PC-3 (cell line): ENCODE measurements at regions not wholly inside any gene's neighbourhood (a gene's known extent, or its start where the extent isn't known, plus 50 kb on each side); places are given as distances from the start of the nearest gene placed in this dataset.

Experiments
- ATAC-seq: fragments of 200-7000 bp; cut with Tn5 transposase; 2 replicates; pipeline ENCODE4 v1.9.1; 2020; ENCODE audit warnings: mild to moderate bottlenecking, moderate library complexity
- BruUV-seq: library from RNA; stranded (reverse); fragments of 400-500 nt; replicated peaks from 2 replicates; lab custom pipeline; 2021; lab: Mats Ljungman, UMichigan
- CTCF ChIA-PET: fragments of 300-600 bp; sonication (Branson Sonifier 250); formaldehyde crosslinking; loops from one replicate; lab custom pipeline; 2022; ENCODE audit warnings: antibody characterized with exemption; lab: Charles Lee
- POLR2A ChIA-PET: fragments of 300-600 bp; sonication (Branson Sonifier 250); formaldehyde crosslinking; loops from one replicate; lab custom pipeline; 2022; ENCODE audit warnings: antibody characterized with exemption; ENCODE audit not compliant: unreplicated experiment; lab: Charles Lee
- DNase-seq: peaks from one replicate; pipeline ENCODE4 v3.0.0-alpha.2; 2015
- H2AFZ ChIP-seq: fragments of 300-600 bp; sonication (generic); 2 replicates; pipeline ENCODE4 v1.6.0; 2016; ENCODE audit warnings: antibody characterized with exemption, low read length
- H3F3A ChIP-seq: fragments of 300-600 bp; sonication (generic); one replicate; pipeline ENCODE4 v1.6.0; 2017; ENCODE audit warnings: antibody characterized with exemption, low read length, control low read depth, mild to moderate bottlenecking; ENCODE audit not compliant: unreplicated experiment
- H3K27ac ChIP-seq: fragments of 300-600 bp; sonication (generic); 2 replicates; pipeline ENCODE4 v1.5.1; 2016; ENCODE audit warnings: mild to moderate bottlenecking, low read length
- H3K27me3 ChIP-seq: fragments of 300-600 bp; sonication (generic); 2 replicates; pipeline ENCODE4 v1.6.1; 2016; ENCODE audit warnings: low read length, mixed read lengths
- H3K36me3 ChIP-seq: fragments of 300-600 bp; sonication (generic); 2 replicates; pipeline ENCODE4 v1.6.1; 2016; ENCODE audit warnings: low read depth, mixed run types, low read length, mixed read lengths
- H3K4me1 ChIP-seq: fragments of 300-600 bp; sonication (generic); 2 replicates; pipeline ENCODE4 v1.5.1; 2016; ENCODE audit warnings: low read length; ENCODE audit not compliant: insufficient read depth
- H3K4me2 ChIP-seq: fragments of 300-600 bp; sonication (generic); 2 replicates; pipeline ENCODE4 v1.6.0; 2016; ENCODE audit warnings: low read length
- H3K4me3 ChIP-seq: fragments of 300-600 bp; sonication (generic); 2 replicates; pipeline ENCODE4 v1.5.1; 2016; ENCODE audit warnings: mild to moderate bottlenecking, low read length, mixed read lengths
- H3K79me2 ChIP-seq: fragments of 300-600 bp; sonication (generic); 2 replicates; pipeline ENCODE4 v1.6.1; 2017; ENCODE audit warnings: low read length, mixed read lengths
- H3K9ac ChIP-seq: fragments of 300-600 bp; sonication (generic); 2 replicates; pipeline ENCODE4 v1.6.0; 2016; ENCODE audit warnings: mild to moderate bottlenecking, low read length
- H3K9me2 ChIP-seq: fragments of 300-600 bp; sonication (generic); replicated peaks from 2 replicates; pipeline ENCODE4 v1.6.1; 2016; ENCODE audit warnings: mixed run types, low read length, mixed read lengths
- H3K9me3 ChIP-seq: fragments of 300-600 bp; sonication (generic); 2 replicates; pipeline ENCODE4 v1.6.1; 2016; ENCODE audit warnings: low read length, mixed read lengths
- H4K20me1 ChIP-seq: fragments of 300-600 bp; sonication (generic); 2 replicates; pipeline ENCODE4 v1.6.1; 2016; ENCODE audit warnings: low read length, mixed read lengths
- EZH2 ChIP-seq: fragments of 300-600 bp; sonication (generic); IDR thresholded peaks from one replicate; pipeline ENCODE4 v1.6.1; 2017; ENCODE audit warnings: antibody characterized with exemption, mild to moderate bottlenecking, low read length; ENCODE audit not compliant: unreplicated experiment
- EZH2phosphoT487 ChIP-seq: fragments of 300-600 bp; sonication (generic); IDR thresholded peaks from 2 replicates; pipeline ENCODE4 v1.6.1; 2018; ENCODE audit warnings: mild to moderate bottlenecking, antibody characterized with exemption, low read length, borderline replicate concordance
- intact Hi-C: fragments of 100-400 bp; cut with micrococcal nuclease; formaldehyde crosslinking; loops from 2 replicates; pipeline ENCODE4 v1.9.0; 2023
- TF ChIP-seq, protein P1 (sequence below): fragments of 300-600 bp; sonication (generic); conservative IDR thresholded peaks from 2 replicates; pipeline ENCODE4 v1.5.1; 2017; ENCODE audit warnings: antibody characterized with exemption, low read depth, mild to moderate bottlenecking, low read length

DNA sequence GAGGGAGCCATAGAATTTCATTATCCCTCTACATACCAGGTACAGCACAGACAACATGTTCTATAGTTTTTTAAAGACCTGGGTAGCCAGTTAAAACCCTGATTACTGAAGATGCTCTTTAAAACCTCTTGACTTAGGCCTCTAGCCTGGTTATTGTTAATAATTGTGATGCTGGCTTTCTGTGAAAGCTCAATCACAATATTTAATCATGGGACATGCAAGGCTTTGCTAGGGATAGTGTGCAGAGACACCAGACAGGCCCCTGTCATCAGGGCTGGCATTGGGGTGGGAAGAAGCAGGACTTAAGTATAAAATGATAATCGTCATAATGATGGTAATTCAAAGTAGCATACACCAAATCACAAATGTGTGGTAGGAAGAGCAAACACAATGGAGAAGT is 274.4 kb downstream of the PTBP2 start:
- no peak overlapping the region for H2AFZ ChIP-seq
- no TSS peak for BruUV-seq
- ChIA-PET CTCF (no interaction called here), POLR2A (no interaction called here)
- H3K4me3 ChIP-seq: no peak overlapping the region
- no peaks in the 10 kb centered on the region for H3K9me2 ChIP-seq
- H3K27me3 ChIP-seq: no peaks in the 10 kb centered on the region
- no peak overlapping the region for H3K9ac ChIP-seq
- TF ChIP-seq EZH2phosphoT487: no peak
- TF ChIP-seq, protein P1, sequence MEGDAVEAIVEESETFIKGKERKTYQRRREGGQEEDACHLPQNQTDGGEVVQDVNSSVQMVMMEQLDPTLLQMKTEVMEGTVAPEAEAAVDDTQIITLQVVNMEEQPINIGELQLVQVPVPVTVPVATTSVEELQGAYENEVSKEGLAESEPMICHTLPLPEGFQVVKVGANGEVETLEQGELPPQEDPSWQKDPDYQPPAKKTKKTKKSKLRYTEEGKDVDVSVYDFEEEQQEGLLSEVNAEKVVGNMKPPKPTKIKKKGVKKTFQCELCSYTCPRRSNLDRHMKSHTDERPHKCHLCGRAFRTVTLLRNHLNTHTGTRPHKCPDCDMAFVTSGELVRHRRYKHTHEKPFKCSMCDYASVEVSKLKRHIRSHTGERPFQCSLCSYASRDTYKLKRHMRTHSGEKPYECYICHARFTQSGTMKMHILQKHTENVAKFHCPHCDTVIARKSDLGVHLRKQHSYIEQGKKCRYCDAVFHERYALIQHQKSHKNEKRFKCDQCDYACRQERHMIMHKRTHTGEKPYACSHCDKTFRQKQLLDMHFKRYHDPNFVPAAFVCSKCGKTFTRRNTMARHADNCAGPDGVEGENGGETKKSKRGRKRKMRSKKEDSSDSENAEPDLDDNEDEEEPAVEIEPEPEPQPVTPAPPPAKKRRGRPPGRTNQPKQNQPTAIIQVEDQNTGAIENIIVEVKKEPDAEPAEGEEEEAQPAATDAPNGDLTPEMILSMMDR: no peak
- TF ChIP-seq EZH2: no peak
- no peaks in the 10 kb centered on the region for H3F3A ChIP-seq
- no peaks in the 10 kb centered on the region for H3K36me3 ChIP-seq
- H3K9me3 ChIP-seq: no peaks in the 10 kb centered on the region
- peaks cover 2% of the 10 kb centered on the region; the same call in 1 of the 2 replicates for H3K4me1 ChIP-seq
- intact Hi-C loops: no loop called here
- H3K79me2 ChIP-seq: no peaks in the 10 kb centered on the region
- DNase-seq (no peak), ATAC-seq (no peak)
- H3K4me2 ChIP-seq: no peak overlapping the region
- H4K20me1 ChIP-seq: no peaks in the 10 kb centered on the region
- H3K27ac ChIP-seq: no peak overlapping the region

DNA sequence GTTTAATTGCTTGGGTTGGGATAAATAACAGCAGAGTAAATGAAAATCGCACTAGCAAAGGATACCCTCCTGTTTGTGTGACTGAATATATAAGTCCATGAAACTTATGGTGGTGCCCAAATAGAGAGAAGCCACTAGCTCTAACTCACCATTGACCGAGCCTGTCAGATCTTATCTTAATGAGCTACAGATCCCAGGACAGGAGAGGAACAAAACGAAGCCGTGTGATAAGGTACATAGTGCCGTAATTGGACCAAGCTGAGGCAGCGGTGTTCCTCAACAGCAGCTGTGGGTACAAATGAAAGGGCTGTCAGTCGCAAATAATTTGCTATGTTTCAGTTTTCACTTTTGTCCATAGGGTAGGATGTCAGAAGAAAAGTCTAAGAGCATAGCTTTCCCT is 276.1 kb downstream of the PTBP2 start:
- Histone ChIP-seq H3K9me3 (no peaks in the 10 kb centered on the region), H3F3A (no peaks in the 10 kb centered on the region), H2AFZ (no peak overlapping the region), H3K9me2 (no peaks in the 10 kb centered on the region), H3K4me2 (no peak overlapping the region), H3K9ac (no peak overlapping the region), H3K27ac (no peak overlapping the region), H3K4me3 (no peak overlapping the region), H3K79me2 (no peaks in the 10 kb centered on the region), H3K36me3 (no peaks in the 10 kb centered on the region), H3K4me1 (peaks cover 2% of the 10 kb centered on the region; the same call in 1 of the 2 replicates), H3K27me3 (no peaks in the 10 kb centered on the region), H4K20me1 (no peaks in the 10 kb centered on the region)
- no TSS peak for BruUV-seq
- ChIA-PET POLR2A (no interaction called here), CTCF (no interaction called here)
- ATAC-seq (no peak), DNase-seq (no peak)
- TF ChIP-seq EZH2: no peak
- TF ChIP-seq, protein P1: no peak
- no peak for TF ChIP-seq EZH2phosphoT487
- intact Hi-C loops: no loop called here

DNA sequence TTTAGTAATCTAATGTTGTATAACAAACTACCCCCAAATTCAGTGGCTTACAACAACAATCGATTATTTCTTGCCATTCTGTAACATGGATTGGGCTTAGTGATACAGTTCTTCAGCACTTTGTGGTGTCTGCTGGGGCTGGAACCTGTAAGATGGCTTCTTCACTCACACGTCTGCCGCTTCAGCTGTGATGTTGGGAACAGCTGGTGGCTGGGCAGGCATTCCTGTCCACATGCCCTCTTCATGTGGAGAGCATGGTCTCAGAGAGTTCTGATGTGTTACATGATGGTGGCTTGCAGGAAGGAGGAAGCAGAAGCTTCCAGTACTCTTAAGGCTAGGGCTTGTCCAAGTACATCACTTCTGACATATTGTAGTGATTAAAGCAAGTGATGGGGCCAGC is 276.9 kb downstream of the PTBP2 start:
- no peak overlapping the region for H3K27ac ChIP-seq
- TF ChIP-seq EZH2 (no peak), EZH2phosphoT487 (no peak)
- DNase-seq: no peak
- H3K9me2 ChIP-seq: no peaks in the 10 kb centered on the region
- H3F3A ChIP-seq: no peaks in the 10 kb centered on the region
- no peaks in the 10 kb centered on the region for H3K36me3 ChIP-seq
- peaks cover 2% of the 10 kb centered on the region; the same call in 1 of the 2 replicates for H3K4me1 ChIP-seq
- H3K4me3 ChIP-seq: no peak overlapping the region
- CTCF ChIA-PET: no interaction called here
- no TSS peak for BruUV-seq
- no peak for ATAC-seq
- H3K9ac ChIP-seq: no peak overlapping the region
- H3K4me2 ChIP-seq: no peak overlapping the region
- H3K9me3 ChIP-seq: no peaks in the 10 kb centered on the region
- no peaks in the 10 kb centered on the region for H3K27me3 ChIP-seq
- intact Hi-C loops: no loop called here
- no peaks in the 10 kb centered on the region for H3K79me2 ChIP-seq
- H2AFZ ChIP-seq: no peak overlapping the region
- POLR2A ChIA-PET: no interaction called here
- H4K20me1 ChIP-seq: no peaks in the 10 kb centered on the region
